OCI-LY3 (cell line): ENCODE measurements at regions not wholly inside any gene's neighbourhood (a gene's known extent, or its start where the extent isn't known, plus 50 kb on each side); places are given as distances from the start of the nearest gene placed in this dataset.

Experiments used
- CTCF ChIP-seq: fragments of 200-600, 300-600 bp; sonication (generic); IDR thresholded peaks from 2 replicates; pipeline ENCODE4 v1.5.1; 2014; ENCODE audit warnings: antibody characterized with exemption, low read length, low read depth
- EZH2phosphoT487 ChIP-seq: fragments of 200-600 bp; shearing (Covaris generic); IDR thresholded peaks from 2 replicates; pipeline ENCODE4 v1.6.1; 2018; ENCODE audit warnings: antibody characterized with exemption, mixed run types, low read depth

DNA sequence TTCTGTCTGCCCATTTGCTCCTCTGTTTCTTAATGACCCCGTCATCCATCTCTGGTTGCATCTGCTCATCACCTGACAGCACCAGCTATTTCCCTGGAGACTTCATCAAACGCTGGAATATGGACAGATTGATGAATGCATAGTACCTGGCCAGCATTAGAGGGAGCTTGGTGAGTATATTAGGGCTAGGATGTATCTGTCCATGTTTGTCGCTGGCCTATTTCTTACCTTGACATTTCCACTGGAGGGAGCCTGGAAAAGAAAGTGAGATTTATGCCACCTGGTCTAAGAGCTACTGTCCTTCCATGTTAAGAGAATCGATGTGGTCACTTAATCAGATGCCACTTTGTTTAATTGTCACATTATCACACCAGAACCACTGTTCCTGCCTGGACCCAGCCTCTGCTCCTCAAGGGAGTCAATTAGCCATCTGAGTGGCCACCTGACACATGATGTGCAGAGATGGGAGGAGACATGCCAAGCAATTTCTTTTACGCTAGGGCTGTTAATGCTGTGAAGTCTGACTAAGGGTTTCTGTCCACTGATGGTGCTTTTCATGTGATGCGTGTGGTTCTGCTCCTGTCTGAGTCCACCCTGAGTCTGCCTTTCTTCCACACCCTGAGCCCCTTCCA lies 75.3 kb upstream of the SFSWAP start:
- no peak for TF ChIP-seq EZH2phosphoT487
- no peak for TF ChIP-seq CTCF
